HG03520 (cell line): ENCODE measurements at regions not wholly inside any gene's neighbourhood (a gene's known extent, or its start where the extent isn't known, plus 50 kb on each side); places are given as distances from the start of the nearest gene placed in this dataset.
A peak's percentile ranks its signal among the peaks of the same experiment; 100 is the strongest.
"Not testable (repeated sequence)": the region's sequence is repeated elsewhere in the genome, so short reads cannot be mapped to it uniquely, and the experiment has no call there.

ENCODE experiments used
- ATAC-seq: cut with Tn5 transposase; IDR thresholded peaks from one replicate; pipeline ENCODE4 v1.9.1; 2021; ENCODE audit warnings: mild to moderate bottlenecking, moderate library complexity; ENCODE audit not compliant: unreplicated experiment

GRCh38 chr5:110812639-110813038 lies 73.8 kb downstream of the SLC25A46 start:
- no peak for ATAC-seq

DNA sequence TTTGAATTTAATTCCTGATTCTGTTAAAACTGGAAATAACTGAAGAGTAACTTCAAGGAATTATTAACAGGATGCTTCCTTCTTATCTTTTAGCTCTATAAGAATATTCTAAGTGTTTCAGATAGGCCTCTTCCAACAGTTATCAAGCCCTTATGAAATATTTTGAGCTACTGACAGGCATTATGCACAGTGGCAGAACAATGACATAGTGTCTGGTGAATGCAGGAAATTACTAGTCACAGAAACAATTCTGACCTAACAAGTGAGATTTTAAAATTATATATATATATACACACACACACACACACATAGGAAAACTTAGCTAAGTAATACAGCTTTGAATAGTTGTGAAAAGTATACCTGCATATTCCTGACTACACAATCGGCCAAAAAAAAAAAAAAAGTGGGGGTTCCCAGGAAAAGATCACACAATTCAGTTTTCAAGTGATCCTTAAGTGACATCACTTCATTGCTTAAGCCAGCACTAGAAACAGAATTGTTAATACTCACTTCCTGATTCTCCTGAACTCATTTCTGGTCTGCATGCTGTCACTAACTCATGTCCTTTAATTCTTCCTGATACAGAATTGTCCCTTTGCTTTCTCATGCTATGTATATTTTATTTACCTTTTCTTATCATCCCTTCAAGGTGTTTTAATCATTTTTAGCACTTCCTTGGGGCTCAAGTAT lies 77.3 kb downstream of the SLC25A46 start:
- no peak for ATAC-seq

DNA sequence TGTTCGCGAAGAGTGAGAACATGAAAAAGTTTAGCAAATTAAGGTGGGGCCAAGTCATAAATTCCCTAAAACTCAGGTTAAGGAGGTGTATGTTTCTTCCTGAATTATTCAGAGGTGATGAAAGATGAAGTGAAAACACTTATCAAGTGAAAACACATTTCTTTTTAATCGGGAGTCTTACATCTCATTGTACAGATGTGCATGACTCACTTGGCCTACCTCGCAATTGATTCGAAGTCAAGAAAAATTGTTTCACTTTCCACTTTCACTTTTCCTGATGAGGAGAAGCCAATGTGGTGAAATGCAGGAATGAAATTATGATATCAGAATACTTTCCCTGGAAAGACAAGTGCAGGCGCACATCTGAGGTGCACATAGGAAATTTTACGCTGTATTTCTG lies 78.7 kb downstream of the SLC25A46 start:
- no peak for ATAC-seq

DNA sequence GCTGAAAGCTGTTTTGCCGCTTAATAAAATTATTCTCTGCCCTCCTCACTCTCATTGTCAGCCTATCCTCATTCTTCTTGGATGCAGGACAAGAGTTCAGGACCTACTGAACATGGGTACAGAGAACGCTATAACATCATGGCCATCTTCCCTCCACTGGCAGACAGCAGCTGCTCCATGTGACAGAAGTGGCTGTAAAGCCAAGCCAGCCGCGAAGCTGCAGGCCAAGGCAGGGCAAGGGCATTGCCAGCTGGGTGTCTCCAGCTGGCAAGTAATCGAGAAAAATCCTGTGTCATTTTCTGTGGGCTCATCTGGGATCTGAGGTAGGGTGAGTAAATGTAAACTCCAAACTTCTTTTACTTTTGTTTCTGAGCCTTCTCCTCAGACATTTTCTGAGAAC lies 84.8 kb downstream of the SLC25A46 start:
- ATAC-seq = no peak

GRCh38 chr5:110824936-110825441 lies 86.2 kb downstream of the SLC25A46 start:
- ATAC-seq = no peak

GRCh38 chr5:110832683-110833082 lies 93.9 kb downstream of the SLC25A46 start:
- ATAC-seq = no peak

- ATAC-seq = not testable (repeated sequence)
Observed at GRCh38 chr5:110834933-110835332, 96.1 kb downstream of the SLC25A46 start.

DNA sequence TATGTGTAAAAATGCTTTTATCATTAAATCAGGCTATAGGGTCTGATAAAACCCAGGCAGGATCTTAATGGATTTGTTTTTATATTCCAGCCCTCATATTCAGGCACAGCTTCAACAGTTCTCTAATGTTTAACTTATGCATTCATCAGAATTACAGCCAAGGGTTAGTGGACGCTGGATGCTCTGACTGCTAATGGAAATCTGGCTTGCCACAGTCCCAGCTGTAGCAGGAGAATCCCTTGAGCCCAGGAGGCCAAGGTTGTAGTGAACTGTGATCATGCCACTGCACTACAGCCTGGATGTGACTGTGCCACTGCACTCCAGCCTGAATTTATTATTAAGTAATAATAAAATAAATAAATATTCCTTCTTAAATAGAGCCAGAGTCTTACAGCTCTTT lies 98.0 kb downstream of the SLC25A46 start:
- no peak for ATAC-seq

DNA sequence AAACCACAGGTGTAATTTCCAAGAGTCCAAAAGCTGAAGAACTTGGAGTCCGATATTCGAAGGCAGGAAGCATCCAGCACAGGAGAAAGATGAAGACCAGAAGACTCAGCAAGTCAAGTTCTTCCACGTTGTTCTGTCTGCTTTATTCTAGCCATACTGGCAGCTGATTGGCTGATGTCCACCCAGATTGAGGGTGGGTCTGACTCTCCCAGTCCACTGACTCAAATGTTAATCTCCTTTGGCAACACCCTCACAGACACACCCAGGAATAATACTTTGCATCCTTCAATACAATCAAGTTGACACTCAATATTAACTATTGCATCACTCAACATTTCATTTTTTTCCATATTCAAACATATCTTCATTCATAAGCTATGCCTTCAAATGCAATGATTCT lies 99.5 kb downstream of the SLC25A46 start:
- not testable (repeated sequence) for ATAC-seq

- no peak for ATAC-seq
Observed at GRCh38 chr5:110838961-110839360, 100.2 kb downstream of the SLC25A46 start.

- no peak for ATAC-seq
Observed at GRCh38 chr5:110840347-110840960, 101.6 kb downstream of the SLC25A46 start.

DNA sequence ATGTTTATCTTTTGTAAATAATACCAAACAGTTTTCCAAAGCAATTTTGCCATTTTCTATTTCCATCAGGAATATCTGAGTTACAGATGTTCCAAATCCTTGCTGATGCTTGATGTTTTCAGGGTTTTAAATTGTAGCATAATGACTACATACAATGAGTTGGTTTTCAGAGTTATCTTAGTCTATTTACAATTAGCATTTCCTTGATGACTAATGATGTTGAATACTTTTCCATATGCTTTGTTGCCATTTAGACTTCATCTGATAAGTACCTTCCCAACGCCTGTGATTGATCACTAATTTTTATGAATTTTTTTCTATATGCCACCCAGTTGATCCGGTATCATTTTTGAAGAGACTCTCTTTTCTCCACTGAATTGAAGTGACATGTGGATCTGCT lies 102.3 kb downstream of the SLC25A46 start:
- ATAC-seq = no peak

DNA sequence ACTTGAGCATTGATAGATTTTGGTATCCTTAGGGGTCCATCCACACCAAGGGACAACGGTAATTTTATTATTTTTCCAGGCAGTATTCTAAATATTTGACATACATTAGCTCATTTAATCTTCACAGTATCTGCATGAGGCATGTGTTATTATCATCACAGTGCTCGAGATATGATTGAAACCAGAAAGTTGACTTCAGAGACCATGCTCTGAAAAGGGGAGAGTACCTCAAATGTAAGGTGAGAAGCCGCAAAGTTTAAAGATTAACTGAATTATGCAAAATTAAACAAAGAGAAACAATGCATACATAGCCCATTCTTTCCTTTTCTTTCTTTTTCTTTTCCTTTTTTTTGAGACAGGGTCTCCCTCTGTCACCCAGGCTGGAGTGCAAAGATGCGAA lies 104.1 kb downstream of the SLC25A46 start:
- no peak for ATAC-seq

- no peak for ATAC-seq
Observed at GRCh38 chr5:110844251-110844650, 105.4 kb downstream of the SLC25A46 start.

DNA sequence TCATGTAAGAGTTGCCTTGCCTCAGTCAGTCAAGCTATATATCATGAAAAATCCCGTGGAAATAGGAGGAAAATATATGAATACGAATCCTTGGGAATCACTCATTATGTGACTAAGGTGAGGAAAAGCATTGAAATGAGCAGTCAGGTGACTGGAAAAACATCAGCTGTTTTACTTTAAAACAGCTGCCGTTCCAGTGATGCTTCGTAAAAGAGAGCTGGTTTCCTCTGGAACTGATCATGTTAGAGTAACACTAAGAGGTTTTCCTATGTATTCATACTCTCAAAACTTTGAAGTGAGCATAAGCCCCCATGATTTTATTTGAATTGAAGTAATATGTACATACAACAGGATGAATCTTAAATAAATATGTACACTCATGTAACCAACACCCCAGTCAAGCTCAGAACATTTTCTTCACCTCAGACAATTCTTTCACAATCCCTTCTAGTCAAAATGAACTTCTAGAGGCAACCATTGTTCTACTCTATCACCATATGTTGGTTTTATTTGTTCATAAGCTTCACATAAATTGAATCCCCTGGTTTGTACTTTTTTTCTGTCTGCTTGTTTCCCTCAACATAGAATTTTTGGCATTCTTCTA lies 107.7 kb downstream of the SLC25A46 start:
- no peak for ATAC-seq

DNA sequence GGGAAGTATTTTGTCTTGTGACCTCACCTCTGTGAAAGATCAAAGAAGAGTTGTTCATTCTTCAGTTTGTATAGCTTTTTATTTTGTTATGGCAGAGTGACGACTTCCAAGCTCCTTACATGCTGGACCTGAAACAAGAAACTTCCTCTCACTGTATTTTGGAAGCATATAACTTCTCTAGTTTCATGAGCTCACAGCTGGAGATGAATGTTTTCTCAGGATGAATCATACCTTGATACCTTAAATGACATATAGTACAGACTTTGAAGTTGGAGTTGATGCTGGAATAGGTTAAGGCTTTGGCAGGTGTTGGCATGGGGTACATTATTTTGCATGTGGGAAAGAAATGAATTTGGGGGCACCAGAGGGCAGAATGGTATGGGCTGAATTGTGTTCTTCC lies 112.5 kb downstream of the SLC25A46 start:
- ATAC-seq = no peak

GRCh38 chr5:110852053-110852452 lies 113.2 kb downstream of the SLC25A46 start:
- ATAC-seq = peak; percentile 96

- ATAC-seq = no peak
Observed at GRCh38 chr5:110852541-110852940, 113.7 kb downstream of the SLC25A46 start.

- no peak for ATAC-seq
Observed at GRCh38 chr5:110853267-110853666, 114.5 kb downstream of the SLC25A46 start.

DNA sequence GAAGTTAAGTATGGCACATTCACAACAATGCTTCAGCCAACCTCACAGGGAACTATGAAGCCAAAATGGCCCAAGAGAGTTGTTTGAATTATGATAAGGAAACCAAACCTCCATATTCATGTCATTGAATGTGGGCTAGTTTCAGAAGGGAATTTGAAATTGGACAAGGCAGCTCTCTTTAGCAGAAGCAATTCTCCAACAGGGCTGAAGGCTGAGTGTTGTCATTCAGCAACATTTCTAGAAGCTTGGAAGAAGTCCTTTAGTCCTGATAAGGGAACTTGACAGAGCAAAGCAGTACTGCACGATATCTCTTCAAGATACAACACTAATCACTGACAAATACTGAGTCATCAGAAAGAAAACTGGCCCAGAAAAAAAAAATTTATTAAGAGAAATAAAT lies 115.4 kb downstream of the SLC25A46 start:
- ATAC-seq = no peak

GRCh38 chr5:110855961-110856360 lies 117.2 kb downstream of the SLC25A46 start:
- ATAC-seq = no peak

GRCh38 chr5:110865400-110866094 lies 126.7 kb downstream of the SLC25A46 start:
- no peak for ATAC-seq
